A549 (cell line): ENCODE measurements at regions not wholly inside any gene's neighbourhood (a gene's known extent, or its start where the extent isn't known, plus 50 kb on each side); places are given as distances from the start of the nearest gene placed in this dataset.

Experiments
- ATAC-seq, 2 experiments: fragments of 200-7000 bp in 1 of 2; fragments of >200 bp in 1 of 2; cut with Nextera tagmentation in 1 of 2; cut with Tn5 transposase in 1 of 2; 3 replicates each; pipeline versions ENCODE4 v1.8.0 to v1.9.1; 2018 to 2020; ENCODE audit warnings: mild to moderate bottlenecking in 1 of 2, moderate library complexity in 1 of 2
- CTCF ChIA-PET: fragments of 300-600 bp; sonication (Branson Sonifier 250); formaldehyde crosslinking; extraction: SDS; loops from one replicate; lab custom pipeline; 2021; ENCODE audit warnings: antibody characterized with exemption, inconsistent platforms; lab: Yijun Ruan, JAX
- POLR2A ChIA-PET: fragments of 350-600 bp; formaldehyde crosslinking; extraction: SDS; loops from one replicate; lab custom pipeline; 2021; ENCODE audit warnings: antibody characterized with exemption, inconsistent platforms; lab: Yijun Ruan, JAX
- DNase-seq, 2 experiments: peaks; one replicate each; pipeline versions ENCODE4 v3.0.0 to v3.0.0-alpha.2; 2011 to 2016; ENCODE audit warnings: low read depth in 1 of 2, low spot score in 1 of 2
- FAIRE-seq: peaks from 2 replicates; lab custom pipeline; 2011; peaks lifted over from hg19 to GRCh38; lab: Jason Lieb, UNC
- H3K27ac ChIP-seq, 2 experiments: fragments of >200 bp; sonication (Bioruptor Twin); formaldehyde crosslinking; 3 replicates each; pipeline ENCODE4 v1.5.1; 2016 to 2017
- H3K4me1 ChIP-seq: fragments of >200 bp; sonication (Bioruptor Twin); formaldehyde crosslinking; 3 replicates; pipeline ENCODE4 v1.6.1; 2016
- H3K4me2 ChIP-seq: fragments of >200 bp; sonication (Bioruptor Twin); formaldehyde crosslinking; 3 replicates; pipeline ENCODE4 v1.6.1; 2016
- H3K4me3 ChIP-seq: fragments of >200 bp; sonication (Bioruptor Twin); formaldehyde crosslinking; 3 replicates; pipeline ENCODE4 v1.5.1; 2016
- H3K9me3 ChIP-seq: fragments of >200 bp; sonication (Bioruptor Twin); formaldehyde crosslinking; 3 replicates; pipeline ENCODE4 v1.6.1; 2016
- CBX8 ChIP-seq: fragments of 200-600 bp; sonication (generic); IDR thresholded peaks from 2 replicates; pipeline ENCODE4 v1.6.1; 2016
- CHD2 ChIP-seq: fragments of 150-350 bp; IDR thresholded peaks from 2 replicates; pipeline ENCODE4 v1.6.1; 2014; ENCODE audit warnings: low read length; ENCODE audit not compliant: partially characterized antibody
- EP300 ChIP-seq, 2 experiments: fragments of >200 bp; sonication (Bioruptor Twin); formaldehyde crosslinking; IDR thresholded peaks; 2 replicates in 1 of 2; 3 replicates in 1 of 2; pipeline ENCODE4 v1.6.1; 2016 to 2017
- FOSB ChIP-seq: fragments of 250-450 bp; sonication (Bioruptor Pico); IDR thresholded peaks from 2 replicates; pipeline ENCODE4 v1.5.0; 2020; ENCODE audit warnings: mild to moderate bottlenecking, moderate library complexity
- FOSL2 ChIP-seq, 2 experiments: fragments of 450-650 bp in 1 of 2; fragments of >200 bp in 1 of 2; sonication (Bioruptor Twin) in 1 of 2; formaldehyde crosslinking; IDR thresholded peaks; 2 replicates each; pipeline versions ENCODE4 v1.5.0 to v1.6.1; 2016 to 2020; ENCODE audit warnings: mild to moderate bottlenecking in 1 of 2, moderate library complexity in 1 of 2
- HOXA7 ChIP-seq: fragments of 250-450 bp; sonication (Bioruptor Pico); IDR thresholded peaks from 2 replicates; pipeline ENCODE4 v1.5.0; 2020; ENCODE audit warnings: mild to moderate bottlenecking, moderate library complexity
- HOXB13 ChIP-seq: fragments of 250-450 bp; sonication (Bioruptor Pico); IDR thresholded peaks from 2 replicates; pipeline ENCODE4 v1.5.0; 2020; ENCODE audit warnings: low read depth, mild to moderate bottlenecking, moderate library complexity
- HOXB5 ChIP-seq: fragments of 250-450 bp; sonication (Bioruptor Pico); IDR thresholded peaks from 2 replicates; pipeline ENCODE4 v1.5.0; 2020; ENCODE audit warnings: mild to moderate bottlenecking, moderate library complexity
- JUN ChIP-seq, 2 experiments: fragments of >200 bp; sonication (Bioruptor Twin); formaldehyde crosslinking; IDR thresholded peaks; 2 replicates in 1 of 2; 3 replicates in 1 of 2; pipeline ENCODE4 v1.6.1; 2016 to 2017
- KDM1A ChIP-seq: fragments of 200-600 bp; sonication (generic); IDR thresholded peaks from 2 replicates; pipeline ENCODE4 v1.6.1; 2016; ENCODE audit warnings: low read depth, mild to moderate bottlenecking
- NFE2L2 ChIP-seq: fragments of 150-350 bp; conservative IDR thresholded peaks from 2 replicates; pipeline ENCODE4 v1.6.1; 2014; ENCODE audit warnings: low read length
- POLR2A ChIP-seq: IDR thresholded peaks from 2 replicates; pipeline ENCODE4 v1.6.1; 2012; ENCODE audit warnings: mild to moderate bottlenecking, low read length
- POLR2AphosphoS2 ChIP-seq: conservative IDR thresholded peaks from 2 replicates; pipeline ENCODE4 v1.6.1; 2012; ENCODE audit warnings: low read length, improper control_type of control experiment, inconsistent platforms
- RAD21 ChIP-seq, 2 experiments: fragments of >200 bp in 1 of 2; sonication (Bioruptor Twin) in 1 of 2; formaldehyde crosslinking in 1 of 2; IDR thresholded peaks in 1 of 2; conservative IDR thresholded peaks in 1 of 2; 2 replicates in 1 of 2; 3 replicates in 1 of 2; pipeline ENCODE4 v1.6.1; 2012 to 2018; ENCODE audit warnings: inconsistent platforms in 1 of 2
- RCOR1 ChIP-seq: fragments of 150-350 bp; IDR thresholded peaks from 2 replicates; pipeline ENCODE4 v1.6.1; 2014; ENCODE audit warnings: antibody characterized with exemption, low read length, low read depth
- RFX5 ChIP-seq: fragments of 450-650 bp; IDR thresholded peaks from 2 replicates; pipeline ENCODE4 v1.7.1; 2014; ENCODE audit warnings: antibody characterized with exemption, mild to moderate bottlenecking, moderate library complexity
- RNF2 ChIP-seq: fragments of 200-600 bp; sonication (generic); IDR thresholded peaks from 2 replicates; pipeline ENCODE4 v1.6.1; 2016; ENCODE audit warnings: low read depth, mild to moderate bottlenecking, antibody characterized with exemption, moderate library complexity, borderline replicate concordance
- SREBF2 ChIP-seq: fragments of 450-650 bp; IDR thresholded peaks from 2 replicates; pipeline ENCODE4 v1.6.1; 2014; ENCODE audit warnings: mild to moderate bottlenecking, moderate library complexity
- ZFP36 ChIP-seq: fragments of 450-650 bp; IDR thresholded peaks from 2 replicates; pipeline ENCODE4 v1.6.1; 2014; ENCODE audit warnings: borderline replicate concordance; ENCODE audit not compliant: partially characterized antibody
- WGBS: methylation state at CpG from one replicate; pipeline ENCODE4 v1.1.6; 2017; ENCODE audit errors: missing lambda C conversion rate; 5-methylcytosine and 5-hydroxymethylcytosine counted together
- TF ChIP-seq, protein P1 (sequence below): IDR thresholded peaks from 2 replicates; pipeline ENCODE4 v1.6.1; 2012; ENCODE audit warnings: low read depth, borderline replicate concordance
- TF ChIP-seq, protein P2 (sequence below): fragments of >200 bp; sonication (Bioruptor Twin); formaldehyde crosslinking; IDR thresholded peaks from 3 replicates; pipeline ENCODE4 v1.6.1; 2016
- TF ChIP-seq, protein P3 (sequence below): fragments of >200 bp; sonication (Bioruptor Twin); formaldehyde crosslinking; IDR thresholded peaks from 2 replicates; pipeline ENCODE4 v1.6.1; 2016
- TF ChIP-seq, protein P4 (sequence below): IDR thresholded peaks from 2 replicates; pipeline ENCODE4 v1.6.1; 2012
- TF ChIP-seq, protein P5 (sequence below): fragments of 150-350 bp; IDR thresholded peaks from 2 replicates; pipeline ENCODE4 v1.6.1; 2014; ENCODE audit warnings: low read depth, mild to moderate bottlenecking, low read length

DNA sequence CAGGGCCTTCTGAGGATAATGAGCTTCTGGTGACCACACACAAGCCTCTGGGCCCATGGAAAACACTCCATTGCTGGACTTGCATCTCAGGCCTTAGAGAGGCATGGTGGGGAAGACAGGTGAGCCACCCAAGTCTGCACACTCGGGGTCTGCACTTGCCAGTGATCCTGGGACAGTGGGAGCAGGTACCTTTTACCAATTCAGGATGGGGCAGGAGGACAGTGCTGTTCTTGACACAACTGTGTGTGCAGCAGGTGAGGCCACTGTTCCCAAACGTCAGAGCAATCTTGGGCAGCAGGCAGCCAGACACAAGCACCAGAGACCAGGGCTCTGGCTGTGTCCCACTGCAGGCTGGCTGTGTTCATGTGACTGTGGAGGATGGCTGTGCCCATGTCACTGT, 221.3 kb downstream of the ERMARD start (continued):
- TF ChIP-seq JUN (IDR thresholded peaks at IDR 0.05) = no peak

DNA sequence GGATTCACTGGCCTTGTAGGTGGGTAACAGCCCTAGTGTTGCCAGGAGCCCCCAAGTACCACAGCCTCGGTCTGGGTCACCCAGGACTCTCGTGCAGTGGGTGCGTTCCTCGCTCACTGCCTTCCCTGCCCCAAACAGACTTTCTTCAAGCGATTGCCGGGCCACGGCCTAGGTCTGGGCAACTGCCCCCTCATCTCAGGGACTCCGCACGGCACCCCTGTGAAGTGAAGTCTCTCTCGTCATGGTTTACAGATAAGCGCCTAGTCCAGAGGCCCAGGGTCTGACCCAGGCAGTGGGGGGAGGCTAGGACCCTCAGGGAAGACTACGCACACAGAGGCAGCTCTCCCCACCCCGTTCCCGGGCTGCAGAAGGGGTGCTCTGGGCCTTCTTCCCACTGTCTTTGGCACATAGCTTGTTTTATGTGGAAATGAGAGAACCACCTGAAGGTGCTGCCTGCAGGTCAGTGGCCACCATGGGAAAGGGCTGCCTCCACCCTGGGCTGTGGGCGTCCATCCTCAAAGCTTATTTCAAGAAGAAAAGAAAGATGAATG, 220.8 kb downstream of the ERMARD start:
- ChIA-PET POLR2A (no interaction called here), CTCF (no interaction called here)
- DNase-seq (no peak), FAIRE-seq (no peak), ATAC-seq (no peak)
- 20% methylated on average over 3 of the region's 15 CpGs for WGBS
- Histone ChIP-seq H3K4me2 (no peak overlapping the region), H3K4me1 (no peaks in the 10 kb centered on the region), H3K27ac (no peak overlapping the region), H3K9me3 (no peaks in the 10 kb centered on the region), H3K4me3 (no peak overlapping the region)
- TF ChIP-seq, protein P1, sequence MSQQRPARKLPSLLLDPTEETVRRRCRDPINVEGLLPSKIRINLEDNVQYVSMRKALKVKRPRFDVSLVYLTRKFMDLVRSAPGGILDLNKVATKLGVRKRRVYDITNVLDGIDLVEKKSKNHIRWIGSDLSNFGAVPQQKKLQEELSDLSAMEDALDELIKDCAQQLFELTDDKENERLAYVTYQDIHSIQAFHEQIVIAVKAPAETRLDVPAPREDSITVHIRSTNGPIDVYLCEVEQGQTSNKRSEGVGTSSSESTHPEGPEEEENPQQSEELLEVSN = no peak
- TF ChIP-seq KDM1A (no peak), POLR2AphosphoS2 (no peak), RCOR1 (no peak), SREBF2 (no peak), FOSL2 (IDR thresholded peaks at IDR 0.05) (no peak), FOSL2 (CRISPR knock-in tag; IDR thresholded peaks at IDR 0.05) (no peak), POLR2A (no peak), HOXB5 (CRISPR knock-in tag) (no peak), CBX8 (no peak), RNF2 (no peak), NFE2L2 (no peak)
- TF ChIP-seq, protein P2, sequence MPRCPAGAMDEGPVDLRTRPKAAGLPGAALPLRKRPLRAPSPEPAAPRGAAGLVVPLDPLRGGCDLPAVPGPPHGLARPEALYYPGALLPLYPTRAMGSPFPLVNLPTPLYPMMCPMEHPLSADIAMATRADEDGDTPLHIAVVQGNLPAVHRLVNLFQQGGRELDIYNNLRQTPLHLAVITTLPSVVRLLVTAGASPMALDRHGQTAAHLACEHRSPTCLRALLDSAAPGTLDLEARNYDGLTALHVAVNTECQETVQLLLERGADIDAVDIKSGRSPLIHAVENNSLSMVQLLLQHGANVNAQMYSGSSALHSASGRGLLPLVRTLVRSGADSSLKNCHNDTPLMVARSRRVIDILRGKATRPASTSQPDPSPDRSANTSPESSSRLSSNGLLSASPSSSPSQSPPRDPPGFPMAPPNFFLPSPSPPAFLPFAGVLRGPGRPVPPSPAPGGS = no peak
- TF ChIP-seq, protein P3, sequence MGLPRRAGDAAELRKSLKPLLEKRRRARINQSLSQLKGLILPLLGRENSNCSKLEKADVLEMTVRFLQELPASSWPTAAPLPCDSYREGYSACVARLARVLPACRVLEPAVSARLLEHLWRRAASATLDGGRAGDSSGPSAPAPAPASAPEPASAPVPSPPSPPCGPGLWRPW = no peak

DNA sequence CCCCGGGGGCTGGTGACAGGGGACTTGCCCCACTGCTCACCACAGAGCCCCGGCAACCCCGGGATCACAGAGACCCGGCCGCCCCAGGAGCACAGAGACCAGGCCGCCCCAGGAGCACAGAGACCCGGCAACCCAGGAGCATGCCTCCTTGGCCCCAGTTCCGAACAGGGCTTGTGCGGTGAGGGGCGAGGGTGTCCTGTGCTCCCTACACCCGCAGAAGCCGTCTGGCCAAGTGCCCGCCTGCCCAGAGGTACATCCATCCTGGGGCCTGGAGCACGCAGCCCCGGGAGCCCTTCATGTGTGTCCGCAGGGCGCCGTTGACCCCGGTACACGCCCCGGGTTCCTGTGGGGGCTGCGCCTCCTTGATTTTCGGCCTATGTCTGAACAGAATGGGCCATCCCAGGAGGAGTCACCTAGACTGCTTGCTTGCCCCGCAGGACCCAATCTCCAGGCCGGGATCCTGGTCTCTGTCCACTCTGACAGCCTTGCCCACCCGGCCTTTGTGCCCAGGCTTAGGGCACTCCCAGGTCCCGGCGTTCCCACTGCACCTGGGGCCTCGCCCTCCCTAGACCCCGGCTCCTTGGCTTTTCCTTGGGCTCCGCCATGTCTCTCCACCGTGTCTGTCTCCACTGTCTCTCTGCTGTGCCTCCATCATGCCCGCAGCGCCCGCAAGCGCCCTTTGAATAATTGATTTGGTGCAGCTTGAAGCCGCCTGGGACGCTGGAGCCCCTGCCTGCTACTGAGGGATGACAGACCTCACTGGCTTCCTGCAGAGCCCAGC, 219.8 kb downstream of the ERMARD start:
- Histone ChIP-seq H3K4me1 (no peaks in the 10 kb centered on the region), H3K4me2 (no peak overlapping the region), H3K9me3 (no peaks in the 10 kb centered on the region), H3K4me3 (no peak overlapping the region), H3K27ac (no peak overlapping the region)
- ChIA-PET CTCF (no interaction called here), POLR2A (no interaction called here)
- DNase-seq (no peak), FAIRE-seq (no peak), ATAC-seq (no peak)
- TF ChIP-seq, protein P4, sequence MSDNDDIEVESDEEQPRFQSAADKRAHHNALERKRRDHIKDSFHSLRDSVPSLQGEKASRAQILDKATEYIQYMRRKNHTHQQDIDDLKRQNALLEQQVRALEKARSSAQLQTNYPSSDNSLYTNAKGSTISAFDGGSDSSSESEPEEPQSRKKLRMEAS = no peak
- no peak for TF ChIP-seq HOXA7 (CRISPR knock-in tag)
- TF ChIP-seq HOXB5 (CRISPR knock-in tag) = no peak
- no peak for TF ChIP-seq RAD21 (conservative IDR thresholded peaks at IDR 0.05 in 1 of 2, IDR thresholded peaks at IDR 0.05 in 1 of 2)
- TF ChIP-seq RNF2 = no peak
- no peak for TF ChIP-seq HOXB13
- TF ChIP-seq FOSB (CRISPR knock-in tag) = no peak
- TF ChIP-seq CHD2 = no peak
- TF ChIP-seq, protein P5, sequence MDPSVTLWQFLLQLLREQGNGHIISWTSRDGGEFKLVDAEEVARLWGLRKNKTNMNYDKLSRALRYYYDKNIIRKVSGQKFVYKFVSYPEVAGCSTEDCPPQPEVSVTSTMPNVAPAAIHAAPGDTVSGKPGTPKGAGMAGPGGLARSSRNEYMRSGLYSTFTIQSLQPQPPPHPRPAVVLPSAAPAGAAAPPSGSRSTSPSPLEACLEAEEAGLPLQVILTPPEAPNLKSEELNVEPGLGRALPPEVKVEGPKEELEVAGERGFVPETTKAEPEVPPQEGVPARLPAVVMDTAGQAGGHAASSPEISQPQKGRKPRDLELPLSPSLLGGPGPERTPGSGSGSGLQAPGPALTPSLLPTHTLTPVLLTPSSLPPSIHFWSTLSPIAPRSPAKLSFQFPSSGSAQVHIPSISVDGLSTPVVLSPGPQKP = no peak
- no peak for TF ChIP-seq RFX5
- no peak for TF ChIP-seq EP300 (IDR thresholded peaks at IDR 0.05)
- TF ChIP-seq ZFP36 = no peak
- WGBS = 24% methylated on average over 8 of the region's 38 CpGs
